ENCODE measurements at regions not wholly inside any gene's neighbourhood (a gene's known extent, or its start where the extent isn't known, plus 50 kb on each side); places are given as distances from the start of the nearest gene placed in this dataset.

GRCh38 chr2:180231015-180231414 is 223.9 kb upstream of the CWC22 start:
- TF ChIP-seq CTCF (IDR thresholded peaks at IDR 0.05), result no peak
- DNase-seq, result no peak
- no peaks in the 10 kb centered on the region for H3K4me1 ChIP-seq (ENCODE audit: low read depth)
- no peak for ATAC-seq
- H3K36me3 ChIP-seq (ENCODE audit: low read depth), result no peaks in the 10 kb centered on the region
- intact Hi-C loops (cut with DNase I, micrococcal nuclease), result no loop called here
- no peak overlapping the region for H3K4me3 ChIP-seq
- no peaks in the 10 kb centered on the region for H3K9me3 ChIP-seq

GRCh38 chr2:180227461-180227860 is 220.4 kb upstream of the CWC22 start:
- Histone ChIP-seq H3K9me3 (no peaks in the 10 kb centered on the region), H3K4me3 (no peak overlapping the region), H3K36me3 (ENCODE audit: low read depth) (no peaks in the 10 kb centered on the region), H3K4me1 (ENCODE audit: low read depth) (no peaks in the 10 kb centered on the region)
- TF ChIP-seq CTCF (IDR thresholded peaks at IDR 0.05), result no peak
- DNase-seq (no peak), ATAC-seq (no peak)
- intact Hi-C loops (cut with DNase I, micrococcal nuclease), result no loop called here

GRCh38 chr2:180225118-180225517 is 218.0 kb upstream of the CWC22 start:
- H3K4me3 ChIP-seq, result no peak overlapping the region
- intact Hi-C loops (cut with DNase I, micrococcal nuclease), result no loop called here
- no peak for TF ChIP-seq CTCF (IDR thresholded peaks at IDR 0.05)
- no peaks in the 10 kb centered on the region for H3K9me3 ChIP-seq
- no peak for DNase-seq
- no peaks in the 10 kb centered on the region for H3K4me1 ChIP-seq (ENCODE audit: low read depth)
- ATAC-seq, result no peak
- H3K36me3 ChIP-seq (ENCODE audit: low read depth), result no peaks in the 10 kb centered on the region

GRCh38 chr2:180222644-180223043 is 215.5 kb upstream of the CWC22 start:
- no peak overlapping the region for H3K4me3 ChIP-seq
- intact Hi-C loops (cut with DNase I, micrococcal nuclease), result no loop called here
- no peak for TF ChIP-seq CTCF (IDR thresholded peaks at IDR 0.05)
- peak; percentile 31 for ATAC-seq
- DNase-seq, result no peak
- H3K36me3 ChIP-seq (ENCODE audit: low read depth), result no peaks in the 10 kb centered on the region
- no peaks in the 10 kb centered on the region for H3K9me3 ChIP-seq
- no peaks in the 10 kb centered on the region for H3K4me1 ChIP-seq (ENCODE audit: low read depth)

- Histone ChIP-seq H3K36me3 (ENCODE audit: low read depth) (no peaks in the 10 kb centered on the region), H3K4me3 (no peak overlapping the region), H3K4me1 (ENCODE audit: low read depth) (no peaks in the 10 kb centered on the region), H3K9me3 (no peaks in the 10 kb centered on the region)
- ATAC-seq (no peak), DNase-seq (no peak)
- no peak for TF ChIP-seq CTCF (IDR thresholded peaks at IDR 0.05)
- intact Hi-C loops (cut with DNase I, micrococcal nuclease), result no loop called here
Observed at GRCh38 chr2:180219491-180219890, 212.4 kb upstream of the CWC22 start.

GRCh38 chr2:180208841-180209240 is 201.7 kb upstream of the CWC22 start:
- Histone ChIP-seq H3K4me1 (ENCODE audit: low read depth) (no peaks in the 10 kb centered on the region), H3K9me3 (no peaks in the 10 kb centered on the region), H3K4me3 (no peak overlapping the region), H3K36me3 (ENCODE audit: low read depth) (no peaks in the 10 kb centered on the region)
- DNase-seq (no peak), ATAC-seq (no peak)
- no peak for TF ChIP-seq CTCF (IDR thresholded peaks at IDR 0.05)
- intact Hi-C loops (cut with DNase I, micrococcal nuclease), result no loop called here
